Ishikawa (cell line): ENCODE measurements at regions not wholly inside any gene's neighbourhood (a gene's known extent, or its start where the extent isn't known, plus 50 kb on each side); places are given as distances from the start of the nearest gene placed in this dataset.

Experiments
- CEBPB ChIP-seq: IDR thresholded peaks from 2 replicates; pipeline ENCODE4 v1.6.1; 2012
- CREB1 ChIP-seq: IDR thresholded peaks from 2 replicates; pipeline ENCODE4 v1.6.1; 2012; ENCODE audit warnings: low read depth
- EGR1 ChIP-seq: IDR thresholded peaks from 2 replicates; pipeline ENCODE4 v1.6.1; 2012
- EP300 ChIP-seq: IDR thresholded peaks from 2 replicates; pipeline ENCODE4 v1.6.1; 2012; ENCODE audit warnings: borderline replicate concordance
- FOXM1 ChIP-seq: IDR thresholded peaks from 2 replicates; pipeline ENCODE4 v1.6.1; 2012; ENCODE audit warnings: low read depth, borderline replicate concordance
- NFIC ChIP-seq: IDR thresholded peaks from 2 replicates; pipeline ENCODE4 v1.6.1; 2012
- RAD21 ChIP-seq: IDR thresholded peaks from 2 replicates; pipeline ENCODE4 v1.6.1; 2012; ENCODE audit warnings: low read depth
- TAF1 ChIP-seq: IDR thresholded peaks from 2 replicates; pipeline ENCODE4 v1.6.1; 2012; ENCODE audit warnings: low read depth, mild to moderate bottlenecking
- TCF12 ChIP-seq: IDR thresholded peaks from 2 replicates; pipeline ENCODE4 v1.6.1; 2012; ENCODE audit warnings: low read depth
- TEAD4 ChIP-seq: IDR thresholded peaks from 2 replicates; pipeline ENCODE4 v1.6.1; 2012
- YY1 ChIP-seq: IDR thresholded peaks from 2 replicates; pipeline ENCODE4 v1.6.1; 2012; ENCODE audit warnings: low read depth
- ZBTB7A ChIP-seq: IDR thresholded peaks from 2 replicates; pipeline ENCODE4 v1.6.1; 2012; ENCODE audit warnings: low read depth
- TF ChIP-seq, protein P1 (sequence below): IDR thresholded peaks from 2 replicates; pipeline ENCODE4 v1.6.1; 2012
- TF ChIP-seq, protein P2 (sequence below): IDR thresholded peaks from 2 replicates; pipeline ENCODE4 v1.6.1; 2012
- TF ChIP-seq, protein P3 (sequence below): IDR thresholded peaks from 2 replicates; pipeline ENCODE4 v1.6.1; 2012; ENCODE audit warnings: low read depth, mild to moderate bottlenecking

DNA sequence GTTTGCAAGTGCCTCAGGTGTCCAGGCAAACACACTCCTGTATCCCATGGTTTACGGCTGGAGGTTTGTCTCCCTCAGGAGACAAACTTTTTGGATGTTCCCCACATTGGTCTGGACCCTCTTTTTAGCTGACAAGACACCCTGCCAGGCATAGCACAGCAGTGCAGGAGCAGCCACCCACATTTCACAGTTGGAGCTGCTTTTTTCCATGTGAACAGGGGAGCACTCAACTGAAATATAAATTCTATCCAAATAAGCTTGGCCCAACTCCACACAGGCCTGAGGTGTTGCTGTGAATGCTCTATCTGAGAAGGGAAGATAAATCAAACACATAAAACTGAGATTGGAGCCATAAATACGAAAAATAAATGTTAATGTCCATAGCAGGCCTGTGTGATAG, 501.3 kb upstream of the IL12A start:
- TF ChIP-seq, protein P1, sequence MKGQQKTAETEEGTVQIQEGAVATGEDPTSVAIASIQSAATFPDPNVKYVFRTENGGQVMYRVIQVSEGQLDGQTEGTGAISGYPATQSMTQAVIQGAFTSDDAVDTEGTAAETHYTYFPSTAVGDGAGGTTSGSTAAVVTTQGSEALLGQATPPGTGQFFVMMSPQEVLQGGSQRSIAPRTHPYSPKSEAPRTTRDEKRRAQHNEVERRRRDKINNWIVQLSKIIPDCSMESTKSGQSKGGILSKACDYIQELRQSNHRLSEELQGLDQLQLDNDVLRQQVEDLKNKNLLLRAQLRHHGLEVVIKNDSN = no peak
- TF ChIP-seq NFIC (no peak), CEBPB (no peak), CREB1 (no peak), EGR1 (no peak), FOXM1 (no peak), RAD21 (no peak)
- TF ChIP-seq, protein P2, sequence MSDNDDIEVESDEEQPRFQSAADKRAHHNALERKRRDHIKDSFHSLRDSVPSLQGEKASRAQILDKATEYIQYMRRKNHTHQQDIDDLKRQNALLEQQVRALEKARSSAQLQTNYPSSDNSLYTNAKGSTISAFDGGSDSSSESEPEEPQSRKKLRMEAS = no peak

DNA sequence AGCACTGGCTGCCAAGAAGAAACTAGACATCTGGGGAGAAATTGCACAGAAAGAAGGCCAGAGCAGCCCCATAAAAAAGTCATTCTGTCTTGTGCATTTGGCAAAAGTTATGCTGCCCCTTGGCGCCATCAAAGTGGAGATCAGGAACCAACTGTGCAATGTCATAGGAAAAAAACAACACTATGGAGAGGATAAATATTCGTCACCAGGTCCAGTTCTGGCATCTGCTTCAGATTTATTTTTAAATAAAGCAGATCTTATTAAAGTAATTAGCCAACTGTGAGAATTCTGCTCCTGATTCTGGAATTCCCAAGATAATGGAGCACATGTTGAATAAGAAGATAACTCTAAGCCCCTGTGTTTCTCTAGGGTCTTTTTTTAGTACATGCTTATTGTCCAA, 500.0 kb upstream of the IL12A start:
- no peak for TF ChIP-seq CEBPB
- TF ChIP-seq RAD21 = no peak
- TF ChIP-seq NFIC = no peak
- no peak for TF ChIP-seq EP300
- TF ChIP-seq EGR1 = no peak
- TF ChIP-seq TAF1 = no peak
- TF ChIP-seq, protein P3, sequence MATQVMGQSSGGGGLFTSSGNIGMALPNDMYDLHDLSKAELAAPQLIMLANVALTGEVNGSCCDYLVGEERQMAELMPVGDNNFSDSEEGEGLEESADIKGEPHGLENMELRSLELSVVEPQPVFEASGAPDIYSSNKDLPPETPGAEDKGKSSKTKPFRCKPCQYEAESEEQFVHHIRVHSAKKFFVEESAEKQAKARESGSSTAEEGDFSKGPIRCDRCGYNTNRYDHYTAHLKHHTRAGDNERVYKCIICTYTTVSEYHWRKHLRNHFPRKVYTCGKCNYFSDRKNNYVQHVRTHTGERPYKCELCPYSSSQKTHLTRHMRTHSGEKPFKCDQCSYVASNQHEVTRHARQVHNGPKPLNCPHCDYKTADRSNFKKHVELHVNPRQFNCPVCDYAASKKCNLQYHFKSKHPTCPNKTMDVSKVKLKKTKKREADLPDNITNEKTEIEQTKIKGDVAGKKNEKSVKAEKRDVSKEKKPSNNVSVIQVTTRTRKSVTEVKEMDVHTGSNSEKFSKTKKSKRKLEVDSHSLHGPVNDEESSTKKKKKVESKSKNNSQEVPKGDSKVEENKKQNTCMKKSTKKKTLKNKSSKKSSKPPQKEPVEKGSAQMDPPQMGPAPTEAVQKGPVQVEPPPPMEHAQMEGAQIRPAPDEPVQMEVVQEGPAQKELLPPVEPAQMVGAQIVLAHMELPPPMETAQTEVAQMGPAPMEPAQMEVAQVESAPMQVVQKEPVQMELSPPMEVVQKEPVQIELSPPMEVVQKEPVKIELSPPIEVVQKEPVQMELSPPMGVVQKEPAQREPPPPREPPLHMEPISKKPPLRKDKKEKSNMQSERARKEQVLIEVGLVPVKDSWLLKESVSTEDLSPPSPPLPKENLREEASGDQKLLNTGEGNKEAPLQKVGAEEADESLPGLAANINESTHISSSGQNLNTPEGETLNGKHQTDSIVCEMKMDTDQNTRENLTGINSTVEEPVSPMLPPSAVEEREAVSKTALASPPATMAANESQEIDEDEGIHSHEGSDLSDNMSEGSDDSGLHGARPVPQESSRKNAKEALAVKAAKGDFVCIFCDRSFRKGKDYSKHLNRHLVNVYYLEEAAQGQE = no peak
- TF ChIP-seq TCF12 = no peak
- no peak for TF ChIP-seq YY1
- TF ChIP-seq, protein P1 = no peak
- no peak for TF ChIP-seq TEAD4
- TF ChIP-seq FOXM1 = no peak

DNA sequence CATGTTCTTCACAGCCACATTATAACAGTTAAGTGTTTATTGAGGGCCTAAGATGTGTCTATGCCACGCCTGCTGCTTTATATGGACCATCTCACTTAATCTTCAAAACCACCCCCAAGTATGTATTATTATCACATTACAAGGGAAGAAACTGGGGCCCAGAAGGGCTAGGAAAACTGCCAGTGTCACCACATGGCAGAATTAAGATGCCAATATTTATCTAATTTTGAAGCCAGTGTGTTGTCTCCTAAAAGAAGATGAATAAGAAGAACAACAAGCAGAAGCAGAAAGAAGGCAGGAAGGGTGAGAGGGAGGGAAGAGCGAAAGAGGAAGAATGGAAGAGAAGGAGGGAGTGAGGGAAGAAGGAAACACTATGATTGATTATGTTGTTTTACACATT, 491.3 kb upstream of the IL12A start:
- TF ChIP-seq, protein P2 = no peak
- TF ChIP-seq, protein P3 = no peak
- TF ChIP-seq TCF12 (no peak), EP300 (no peak), EGR1 (no peak), ZBTB7A (no peak), RAD21 (no peak)
- TF ChIP-seq, protein P1 = no peak

DNA sequence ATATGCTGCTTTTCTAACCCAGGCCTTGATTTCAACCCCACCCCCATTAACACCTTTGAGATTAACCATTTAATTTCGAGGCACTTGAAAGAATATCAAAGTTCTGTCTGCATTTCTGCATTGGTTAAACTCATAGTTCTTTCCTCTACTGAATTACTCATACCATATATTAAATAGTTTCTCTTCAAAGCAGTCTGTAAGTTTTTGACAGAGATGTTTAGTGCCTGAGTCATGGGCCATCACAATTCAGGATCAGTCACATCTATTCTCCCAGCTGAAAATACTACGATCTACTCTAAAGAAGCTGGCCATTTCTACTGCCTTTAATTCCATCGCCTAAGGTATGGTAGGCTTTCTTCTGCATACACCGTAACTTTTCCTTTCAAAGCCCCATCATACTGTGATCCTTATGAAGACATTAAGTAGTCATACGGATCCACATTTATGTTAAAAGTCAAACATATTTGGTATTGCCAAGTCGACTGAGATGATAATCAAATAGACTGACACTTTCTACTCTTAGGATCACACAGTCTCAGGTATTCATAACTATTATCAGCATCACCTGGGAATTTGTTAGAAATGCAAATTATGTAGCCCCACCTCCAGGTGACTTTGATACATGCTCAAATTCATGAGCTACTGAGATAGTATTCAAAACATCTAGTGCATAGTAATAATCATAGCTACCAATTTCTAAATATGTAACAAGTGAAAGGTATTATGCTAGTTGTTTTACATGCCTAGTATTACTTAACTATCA, 489.4 kb upstream of the IL12A start:
- TF ChIP-seq TCF12 (no peak), CREB1 (no peak), NFIC (no peak), TAF1 (no peak), CEBPB (no peak), EGR1 (no peak), FOXM1 (no peak), EP300 (no peak), YY1 (no peak), RAD21 (no peak)
- TF ChIP-seq, protein P3 = no peak
- TF ChIP-seq, protein P2 = no peak
- TF ChIP-seq, protein P1 = no peak
